H1 (cell line): ENCODE measurements at regions not wholly inside any gene's neighbourhood (a gene's known extent, or its start where the extent isn't known, plus 50 kb on each side); places are given as distances from the start of the nearest gene placed in this dataset.
A peak's percentile ranks its signal among the peaks of the same experiment; 100 is the strongest.

Experiments
- CTCF ChIA-PET: fragments of 300-600 bp; sonication (Branson Sonifier 250); formaldehyde crosslinking; loops from one replicate; lab custom pipeline; 2021; ENCODE audit not compliant: partially characterized antibody; lab: Charles Lee
- POLR2A ChIA-PET: fragments of 300-600 bp; sonication (Branson Sonifier 250); formaldehyde crosslinking; loops from one replicate; lab custom pipeline; 2021; ENCODE audit warnings: inconsistent platforms; ENCODE audit not compliant: partially characterized antibody; lab: Charles Lee
- DNase-seq, 2 experiments: peaks; one replicate each; pipeline versions ENCODE4 v3.0.0 to v3.0.0-alpha.2; 2010 to 2022; ENCODE audit warnings: low spot score in 2 of 2, low read depth in 1 of 2, mixed read lengths in 1 of 2
- FAIRE-seq: peaks from 2 replicates; lab custom pipeline; 2011; peaks lifted over from hg19 to GRCh38; lab: Jason Lieb, UNC
- H2AFZ ChIP-seq: 2 replicates; pipeline ENCODE4 v1.8.1; 2012; ENCODE audit warnings: low read length, inconsistent platforms
- H2AK5ac ChIP-seq: 2 replicates; pipeline ENCODE4 v1.6.1; 2013; ENCODE audit warnings: low read depth, low read length
- H2BK120ac ChIP-seq: replicated peaks from 2 replicates; pipeline ENCODE3; 2013; ENCODE audit warnings: low read depth, low read length, inconsistent platforms
- H2BK12ac ChIP-seq: 2 replicates; pipeline ENCODE4 v1.6.1; 2013; ENCODE audit warnings: low read depth, low read length
- H2BK15ac ChIP-seq: 2 replicates; pipeline ENCODE4 v1.6.1; 2013; ENCODE audit warnings: low read length
- H2BK20ac ChIP-seq: 2 replicates; pipeline ENCODE4 v1.6.1; 2013; ENCODE audit warnings: low read length
- H2BK5ac ChIP-seq: 2 replicates; pipeline ENCODE4 v1.6.1; 2013; ENCODE audit warnings: low read depth, low read length
- H3K14ac ChIP-seq: 2 replicates; pipeline ENCODE4 v1.6.1; 2013; ENCODE audit warnings: inconsistent platforms; ENCODE audit not compliant: insufficient read length
- H3K18ac ChIP-seq: 2 replicates; pipeline ENCODE4 v1.6.1; 2013; ENCODE audit warnings: low read length; ENCODE audit errors: extremely low read depth
- H3K23ac ChIP-seq: 2 replicates; pipeline ENCODE4 v1.6.1; 2013; ENCODE audit warnings: inconsistent platforms; ENCODE audit not compliant: insufficient read length
- H3K23me2 ChIP-seq: 2 replicates; pipeline ENCODE4 v1.6.1; 2013; ENCODE audit warnings: low read depth, low read length
- H3K27ac ChIP-seq: 2 replicates; pipeline ENCODE4 v1.6.1; 2011; ENCODE audit warnings: low read depth, low read length, inconsistent platforms
- H3K27me3 ChIP-seq, 4 experiments: replicated peaks in 1 of 4; 1 replicate in 1 of 4; 2 replicates in 3 of 4; pipeline versions ENCODE4 v1.6.1 to v1.8.1; 2011 to 2013; ENCODE audit warnings: low read length in 3 of 4, mild to moderate bottlenecking in 3 of 4, inconsistent platforms in 2 of 4, mixed read lengths in 2 of 4, moderate library complexity in 1 of 4; ENCODE audit not compliant: control insufficient read depth in 3 of 4, insufficient read depth in 3 of 4; ENCODE audit errors: extremely low read depth in 1 of 4
- H3K36me3 ChIP-seq, 4 experiments: 2 replicates each; pipeline versions ENCODE4 v1.6.1 to v1.8.1; 2011 to 2013; ENCODE audit warnings: mild to moderate bottlenecking in 4 of 4, low read length in 3 of 4, moderate library complexity in 2 of 4, control low read depth in 1 of 4, inconsistent platforms in 1 of 4; ENCODE audit not compliant: insufficient read depth in 4 of 4, control insufficient read depth in 2 of 4
- H3K4ac ChIP-seq: replicated peaks from 2 replicates; pipeline ENCODE3; 2013; ENCODE audit warnings: low read length, low read depth, mixed read lengths, inconsistent platforms; ENCODE audit not compliant: insufficient read length
- H3K4me1 ChIP-seq, 4 experiments: replicated peaks in 1 of 4; 1 replicate in 1 of 4; 2 replicates in 3 of 4; pipeline versions ENCODE4 v1.6.1 to v1.8.1; 2011 to 2013; ENCODE audit warnings: low read length in 3 of 4, inconsistent platforms in 2 of 4, mixed read lengths in 1 of 4; ENCODE audit not compliant: insufficient read depth in 4 of 4, control insufficient read depth in 3 of 4
- H3K4me2 ChIP-seq, 2 experiments: 2 replicates each; pipeline versions ENCODE4 v1.6.1 to v1.8.1; 2011 to 2013; ENCODE audit warnings: low read depth in 2 of 2, low read length in 2 of 2, control low read depth in 1 of 2, inconsistent platforms in 1 of 2, mild to moderate bottlenecking in 1 of 2; ENCODE audit not compliant: insufficient read depth in 1 of 2
- H3K4me3 ChIP-seq, 4 experiments: fragments of 200-600, 300-600 bp in 1 of 4; sonication (generic), shearing (Covaris generic), sonication (Bioruptor Twin) in 1 of 4; 2 replicates each; pipeline versions ENCODE4 v1.5.1 to v1.8.1; 2011 to 2016; ENCODE audit warnings: low read length in 4 of 4, low read depth in 3 of 4, control low read depth in 2 of 4, inconsistent platforms in 2 of 4, mild to moderate bottlenecking in 2 of 4, mixed read lengths in 1 of 4, moderate library complexity in 1 of 4; ENCODE audit not compliant: insufficient read depth in 2 of 4; ENCODE audit errors: extremely low read depth in 1 of 4
- H3K56ac ChIP-seq: replicated peaks from 2 replicates; pipeline ENCODE3; 2013; ENCODE audit warnings: low read depth, mild to moderate bottlenecking, mixed read lengths, low read length, inconsistent platforms; ENCODE audit not compliant: insufficient read length
- H3K79me1 ChIP-seq: 2 replicates; pipeline ENCODE4 v1.6.1; 2013; ENCODE audit warnings: low read depth, low read length, control low read depth
- H3K79me2 ChIP-seq, 2 experiments: 2 replicates each; pipeline versions ENCODE4 v1.6.1 to v1.8.1; 2012 to 2013; ENCODE audit warnings: low read length in 2 of 2, mild to moderate bottlenecking in 2 of 2, inconsistent platforms in 1 of 2; ENCODE audit not compliant: insufficient read depth in 2 of 2, control insufficient read depth in 1 of 2
- H3K9ac ChIP-seq, 4 experiments: replicated peaks in 1 of 4; 1 replicate in 1 of 4; 2 replicates in 3 of 4; pipeline versions ENCODE4 v1.6.1 to v1.8.1; 2011 to 2013; ENCODE audit warnings: low read depth in 3 of 4, low read length in 3 of 4, control low read depth in 2 of 4, mild to moderate bottlenecking in 2 of 4, moderate library complexity in 2 of 4, inconsistent platforms in 1 of 4; ENCODE audit errors: extremely low read depth in 1 of 4
- H3K9me3 ChIP-seq, 2 experiments: 2 replicates each; pipeline versions ENCODE4 v1.6.1 to v1.8.1; 2012 to 2013; ENCODE audit warnings: mild to moderate bottlenecking in 2 of 2, moderate library complexity in 2 of 2, control low read depth in 1 of 2, inconsistent platforms in 1 of 2, low read depth in 1 of 2, low read length in 1 of 2, mixed read lengths in 1 of 2; ENCODE audit not compliant: insufficient read depth in 2 of 2
- H4K20me1 ChIP-seq, 2 experiments: replicated peaks in 1 of 2; 2 replicates each; pipeline versions ENCODE3 to v1.8.1; 2011 to 2013; ENCODE audit warnings: inconsistent platforms in 2 of 2, low read length in 2 of 2, mild to moderate bottlenecking in 1 of 2; ENCODE audit not compliant: insufficient read depth in 2 of 2, control insufficient read depth in 1 of 2
- H4K5ac ChIP-seq: 2 replicates; pipeline ENCODE4 v1.6.1; 2013; ENCODE audit warnings: low read length, low read depth, mixed read lengths, inconsistent platforms; ENCODE audit not compliant: insufficient read length
- H4K8ac ChIP-seq: 2 replicates; pipeline ENCODE4 v1.8.0; 2013; ENCODE audit warnings: mild to moderate bottlenecking, moderate library complexity, low read length, inconsistent platforms; ENCODE audit not compliant: insufficient read depth; ENCODE audit errors: extremely low read depth
- H4K91ac ChIP-seq: replicated peaks from 2 replicates; pipeline ENCODE3; 2013; ENCODE audit warnings: low read length, mixed read lengths, inconsistent platforms; ENCODE audit not compliant: insufficient read length
- MAFK ChIP-seq: IDR thresholded peaks from 2 replicates; pipeline ENCODE4 v1.6.1; 2012; ENCODE audit warnings: low read depth, mild to moderate bottlenecking, improper control_type of control experiment, low read length
- SIRT6 ChIP-seq: IDR thresholded peaks from one replicate; pipeline ENCODE4 v1.7.1; 2012; ENCODE audit warnings: low read length, inconsistent platforms
- TAF1 ChIP-seq: IDR thresholded peaks from 2 replicates; pipeline ENCODE4 v1.6.1; 2011; ENCODE audit warnings: mild to moderate bottlenecking, low read depth, low read length
- WGBS, 2 experiments: shearing (Covaris generic) in 1 of 2; methylation state at CpG; one replicate each; pipeline versions ENCODE4 v1.1.6 to v1.1.7; 2013 to 2015; ENCODE audit warnings: low lambda C conversion rate in 2 of 2, mixed read lengths in 2 of 2, inconsistent platforms in 1 of 2, low coverage in 1 of 2, missing lambda C conversion rate in 1 of 2; ENCODE audit not compliant: insufficient replicate concordance in 2 of 2, insufficient coverage in 1 of 2, insufficient read length in 1 of 2; ENCODE audit errors: extremely low coverage in 1 of 2, missing lambda C conversion rate in 1 of 2; 5-methylcytosine and 5-hydroxymethylcytosine counted together

DNA sequence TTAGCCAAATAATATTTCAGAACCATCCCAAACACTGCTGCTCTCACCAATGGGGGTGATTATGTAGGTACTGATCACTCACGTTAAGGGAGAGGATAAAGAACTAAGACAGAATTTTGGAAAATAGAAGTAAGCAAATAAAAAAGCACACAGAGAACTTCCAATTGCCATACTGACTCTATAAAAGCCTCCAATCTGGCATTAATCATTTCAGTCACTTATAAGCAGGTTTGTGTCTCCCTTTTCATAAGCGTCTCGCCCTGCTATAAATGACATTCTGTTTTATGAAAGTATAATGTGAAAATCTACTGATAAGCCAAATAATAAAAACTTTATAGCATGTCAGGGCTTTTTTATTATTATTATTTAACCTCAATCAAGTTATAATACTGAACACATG lies 435.2 kb downstream of the ETNK1 start (continued):
- no peak for TF ChIP-seq SIRT6
- TF ChIP-seq, all 59 proteins: peak for 0

DNA sequence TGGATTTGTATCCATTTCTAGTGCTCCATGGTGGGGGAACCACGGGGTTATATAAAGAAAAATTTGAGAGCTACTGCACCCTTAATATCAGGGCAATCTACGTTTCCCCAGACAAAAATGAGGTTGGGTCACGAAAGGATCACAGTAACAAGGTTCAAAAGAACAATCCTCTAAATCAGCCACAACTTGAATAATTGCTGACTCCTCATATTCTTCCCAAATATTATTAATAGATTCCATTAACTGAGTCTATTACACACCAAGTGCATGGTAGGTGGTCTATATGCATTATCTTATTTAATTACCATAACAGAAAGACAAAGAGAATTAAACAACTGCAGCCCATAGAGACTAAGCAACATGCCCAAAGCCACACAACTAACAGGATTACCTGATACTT lies 438.2 kb downstream of the ETNK1 start:
- Histone ChIP-seq H3K27ac (no peak overlapping the region), H3K9me3 (no peaks in the 10 kb centered on the region), H3K79me1 (no peaks in the 10 kb centered on the region), H3K79me2 (no peaks in the 10 kb centered on the region), H4K8ac (no peak overlapping the region), H3K4me2 (no peak overlapping the region), H3K27me3 (no peaks in the 10 kb centered on the region), H3K23ac (no peak overlapping the region), H3K4me3 (no peak overlapping the region), H4K91ac (no peak overlapping the region), H3K18ac (no peak overlapping the region), H2BK120ac (no peak overlapping the region), H3K56ac (no peak overlapping the region), H2BK20ac (no peak overlapping the region), H3K14ac (no peak overlapping the region), H2BK12ac (no peak overlapping the region), H2BK15ac (no peak overlapping the region), H3K4me1 (no peaks in the 10 kb centered on the region), H2AFZ (no peak overlapping the region), H3K36me3 (no peaks in the 10 kb centered on the region), H2AK5ac (no peak overlapping the region), H4K5ac (no peak overlapping the region), H3K23me2 (no peaks in the 10 kb centered on the region), H3K4ac (no peak overlapping the region), H2BK5ac (no peak overlapping the region), H4K20me1 (no peaks in the 10 kb centered on the region), H3K9ac (no peak overlapping the region)
- peak; percentile 60; the same call in 1 of the 2 replicates for TF ChIP-seq MAFK
- no peak for TF ChIP-seq TAF1
- FAIRE-seq (no peak), DNase-seq (no peak)
- ChIA-PET CTCF (no interaction called here), POLR2A (no interaction called here)
- 77% methylated on average over 3 of the region's 3 CpGs; no CpG with 5 or more reads in 1 of the 2 experiments for WGBS, 2 experiments
